MM.1S (cell line): ENCODE measurements at regions not wholly inside any gene's neighbourhood (a gene's known extent, or its start where the extent isn't known, plus 50 kb on each side); places are given as distances from the start of the nearest gene placed in this dataset.

Source experiments
- DNase-seq: peaks from one replicate; pipeline ENCODE4 v3.0.0-alpha.2; 2015
- H2AFZ ChIP-seq: fragments of 300-600 bp; sonication (generic); 2 replicates; pipeline ENCODE4 v1.6.0; 2016; ENCODE audit warnings: antibody characterized with exemption, low read length
- H3F3A ChIP-seq: fragments of 300-600 bp; sonication (generic); 2 replicates; pipeline ENCODE4 v1.6.1; 2016; ENCODE audit warnings: mild to moderate bottlenecking, antibody characterized with exemption, low read length, moderate library complexity, mixed read lengths; ENCODE audit not compliant: insufficient read depth
- H3K27ac ChIP-seq: fragments of 300-600 bp; sonication (generic); 2 replicates; pipeline ENCODE4 v1.5.1; 2016; ENCODE audit warnings: mild to moderate bottlenecking, low read length
- H3K27me3 ChIP-seq: fragments of 300-600 bp; sonication (generic); replicated peaks from 2 replicates; pipeline ENCODE4 v1.6.0; 2016; ENCODE audit warnings: low read length; ENCODE audit not compliant: insufficient read depth
- H3K36me3 ChIP-seq: fragments of 300-600 bp; sonication (generic); replicated peaks from 2 replicates; pipeline ENCODE4 v1.6.1; 2016; ENCODE audit warnings: mild to moderate bottlenecking, low read length, mixed read lengths; ENCODE audit not compliant: insufficient read depth
- H3K4me1 ChIP-seq: fragments of 300-600 bp; sonication (generic); 2 replicates; pipeline ENCODE4 v1.6.1; 2016; ENCODE audit warnings: low read length, mixed read lengths
- H3K4me2 ChIP-seq: fragments of 300-600 bp; sonication (generic); 2 replicates; pipeline ENCODE4 v1.6.0; 2016; ENCODE audit warnings: low read depth, low read length
- H3K4me3 ChIP-seq: fragments of 300-600 bp; sonication (generic); 2 replicates; pipeline ENCODE4 v1.5.1; 2016; ENCODE audit warnings: low read length, mixed read lengths
- H3K79me2 ChIP-seq: fragments of 300-600 bp; sonication (generic); 2 replicates; pipeline ENCODE4 v1.6.1; 2016; ENCODE audit warnings: mixed run types, low read length, mixed read lengths
- H3K9ac ChIP-seq: fragments of 300-600 bp; sonication (generic); 2 replicates; pipeline ENCODE4 v1.6.1; 2016; ENCODE audit warnings: low read length, mixed read lengths
- H3K9me2 ChIP-seq: fragments of 300-600 bp; sonication (generic); replicated peaks from 2 replicates; pipeline ENCODE4 v1.6.1; 2016; ENCODE audit warnings: mild to moderate bottlenecking, low read length, mixed read lengths; ENCODE audit not compliant: insufficient read depth
- H3K9me3 ChIP-seq: fragments of 300-600 bp; sonication (generic); replicated peaks from 2 replicates; pipeline ENCODE4 v1.6.1; 2016; ENCODE audit warnings: mild to moderate bottlenecking, low read length, mixed read lengths; ENCODE audit not compliant: insufficient read depth
- H4K20me1 ChIP-seq: fragments of 300-600 bp; sonication (generic); 2 replicates; pipeline ENCODE4 v1.6.1; 2016; ENCODE audit warnings: mild to moderate bottlenecking, low read length, moderate library complexity, mixed read lengths; ENCODE audit not compliant: insufficient read depth
- EZH2 ChIP-seq: fragments of 300-600 bp; sonication (generic); optimal IDR thresholded peaks from 2 replicates; pipeline ENCODE3; 2017; ENCODE audit warnings: low read depth, mild to moderate bottlenecking, antibody characterized with exemption, low read length, mixed read lengths
- EZH2phosphoT487 ChIP-seq: fragments of 300-600 bp; sonication (generic); IDR thresholded peaks from 2 replicates; pipeline ENCODE4 v1.6.1; 2018; ENCODE audit warnings: antibody characterized with exemption, low read length
- TF ChIP-seq, protein P1 (sequence below): fragments of 300-600 bp; sonication (generic); IDR thresholded peaks from 2 replicates; pipeline ENCODE4 v1.5.1; 2016; ENCODE audit warnings: antibody characterized with exemption, low read length, mixed read lengths

DNA sequence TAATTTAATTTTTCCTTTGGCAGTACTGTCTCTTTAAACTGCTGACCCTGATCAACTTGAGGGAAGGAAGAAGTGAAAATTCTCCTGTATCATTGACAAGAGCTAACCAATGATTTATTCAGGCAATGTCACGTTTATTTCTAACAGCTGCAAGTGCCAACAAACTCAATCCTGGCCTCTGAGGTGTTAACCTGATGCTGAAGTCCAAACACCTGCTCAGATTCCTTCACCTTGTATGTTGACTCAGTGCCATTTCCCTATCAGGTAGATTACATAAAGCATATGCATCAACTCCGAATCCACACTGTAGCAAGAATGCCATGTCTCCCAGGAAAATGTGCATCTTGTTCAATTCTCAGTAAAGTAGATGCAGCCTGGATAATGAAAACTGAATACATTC is 820.0 kb downstream of the XPNPEP1 start:
- no peaks in the 10 kb centered on the region for H3F3A ChIP-seq
- H3K27me3 ChIP-seq: no peaks in the 10 kb centered on the region
- no peak overlapping the region for H3K4me3 ChIP-seq
- H2AFZ ChIP-seq: no peak overlapping the region
- H3K27ac ChIP-seq: no peak overlapping the region
- H4K20me1 ChIP-seq: no peaks in the 10 kb centered on the region
- H3K4me1 ChIP-seq: no peaks in the 10 kb centered on the region
- H3K36me3 ChIP-seq: no peaks in the 10 kb centered on the region
- no peaks in the 10 kb centered on the region for H3K9me3 ChIP-seq
- H3K79me2 ChIP-seq: no peaks in the 10 kb centered on the region
- DNase-seq: no peak
- H3K9ac ChIP-seq: no peak overlapping the region
- H3K4me2 ChIP-seq: no peak overlapping the region
- TF ChIP-seq EZH2: no peak
- no peaks in the 10 kb centered on the region for H3K9me2 ChIP-seq

DNA sequence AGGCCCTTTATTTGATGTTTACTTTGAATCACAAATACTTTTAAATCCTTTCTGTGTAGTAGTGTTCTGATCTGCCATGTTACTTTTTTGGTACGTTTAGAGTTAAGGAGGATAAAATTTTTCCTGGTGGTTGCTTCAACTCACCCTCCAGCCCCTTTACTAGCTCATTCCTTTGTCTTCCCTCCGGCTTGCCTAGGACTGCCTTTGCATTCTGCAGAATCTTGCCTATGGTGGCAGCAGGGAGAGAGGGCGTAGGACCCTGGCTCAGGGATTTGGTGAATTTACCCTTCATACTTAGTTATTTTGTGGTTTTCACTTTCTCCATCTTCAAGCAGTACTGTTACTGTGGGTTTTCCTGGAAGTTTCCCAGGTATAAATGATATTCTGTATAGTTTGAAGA is 833.5 kb downstream of the XPNPEP1 start:
- no peaks in the 10 kb centered on the region for H3K79me2 ChIP-seq
- TF ChIP-seq EZH2: no peak
- TF ChIP-seq EZH2phosphoT487: no peak
- TF ChIP-seq, protein P1, sequence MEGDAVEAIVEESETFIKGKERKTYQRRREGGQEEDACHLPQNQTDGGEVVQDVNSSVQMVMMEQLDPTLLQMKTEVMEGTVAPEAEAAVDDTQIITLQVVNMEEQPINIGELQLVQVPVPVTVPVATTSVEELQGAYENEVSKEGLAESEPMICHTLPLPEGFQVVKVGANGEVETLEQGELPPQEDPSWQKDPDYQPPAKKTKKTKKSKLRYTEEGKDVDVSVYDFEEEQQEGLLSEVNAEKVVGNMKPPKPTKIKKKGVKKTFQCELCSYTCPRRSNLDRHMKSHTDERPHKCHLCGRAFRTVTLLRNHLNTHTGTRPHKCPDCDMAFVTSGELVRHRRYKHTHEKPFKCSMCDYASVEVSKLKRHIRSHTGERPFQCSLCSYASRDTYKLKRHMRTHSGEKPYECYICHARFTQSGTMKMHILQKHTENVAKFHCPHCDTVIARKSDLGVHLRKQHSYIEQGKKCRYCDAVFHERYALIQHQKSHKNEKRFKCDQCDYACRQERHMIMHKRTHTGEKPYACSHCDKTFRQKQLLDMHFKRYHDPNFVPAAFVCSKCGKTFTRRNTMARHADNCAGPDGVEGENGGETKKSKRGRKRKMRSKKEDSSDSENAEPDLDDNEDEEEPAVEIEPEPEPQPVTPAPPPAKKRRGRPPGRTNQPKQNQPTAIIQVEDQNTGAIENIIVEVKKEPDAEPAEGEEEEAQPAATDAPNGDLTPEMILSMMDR: no peak
- no peaks in the 10 kb centered on the region for H3K36me3 ChIP-seq
- no peaks in the 10 kb centered on the region for H3K4me1 ChIP-seq
- no peak overlapping the region for H3K4me3 ChIP-seq
- no peak overlapping the region for H3K9ac ChIP-seq
- DNase-seq: no peak
- no peaks in the 10 kb centered on the region for H4K20me1 ChIP-seq
- H3K9me2 ChIP-seq: no peaks in the 10 kb centered on the region
- H3K27me3 ChIP-seq: no peaks in the 10 kb centered on the region
- no peak overlapping the region for H3K27ac ChIP-seq
- no peaks in the 10 kb centered on the region for H3F3A ChIP-seq
- H2AFZ ChIP-seq: no peak overlapping the region
- H3K9me3 ChIP-seq: no peaks in the 10 kb centered on the region
- H3K4me2 ChIP-seq: no peak overlapping the region

DNA sequence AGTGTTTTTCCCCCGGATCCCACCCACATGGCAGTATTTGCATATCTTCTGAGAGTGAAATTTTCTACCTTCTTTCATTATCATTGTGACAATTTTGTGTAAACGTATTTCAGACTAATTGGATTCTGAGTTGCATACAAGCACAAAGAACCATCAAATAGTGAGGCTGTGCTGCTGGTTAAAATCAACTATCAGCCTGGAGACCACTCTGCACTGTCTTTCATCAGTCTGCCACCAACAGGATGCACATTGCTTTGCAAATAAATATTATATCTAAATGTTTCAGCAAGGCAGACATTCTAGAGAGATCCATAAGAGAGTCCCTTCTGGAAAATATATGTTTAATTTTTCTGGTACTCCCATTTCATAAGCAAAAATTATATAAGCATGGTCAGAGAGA is 851.8 kb downstream of the XPNPEP1 start:
- Histone ChIP-seq H3K9me2 (no peaks in the 10 kb centered on the region), H3K36me3 (no peaks in the 10 kb centered on the region)
- no peak for DNase-seq

DNA sequence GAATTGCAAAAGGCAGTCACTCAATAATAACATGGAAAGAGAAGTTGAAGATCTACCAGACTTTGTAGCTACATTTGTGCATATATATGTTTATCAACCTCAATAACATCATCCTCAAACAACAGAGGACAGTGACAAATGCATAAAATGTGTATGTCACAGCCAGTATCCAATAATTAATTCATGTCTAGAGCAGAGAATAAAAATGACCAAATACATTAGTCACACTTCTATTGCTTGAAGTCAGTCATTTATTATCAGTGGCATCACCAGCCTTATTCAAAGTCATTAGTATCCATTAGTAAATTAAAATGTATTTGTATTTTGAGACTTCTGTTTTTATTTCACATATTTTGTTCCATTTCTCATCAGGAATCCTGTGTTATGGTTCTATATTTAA is 852.8 kb downstream of the XPNPEP1 start:
- no peaks in the 10 kb centered on the region for H3K4me1 ChIP-seq
- no peak overlapping the region for H3K27ac ChIP-seq
- H3K4me2 ChIP-seq: no peak overlapping the region
- no peaks in the 10 kb centered on the region for H3F3A ChIP-seq
- TF ChIP-seq EZH2: no peak
- TF ChIP-seq EZH2phosphoT487: no peak
- TF ChIP-seq, protein P1: no peak
- H3K27me3 ChIP-seq: no peaks in the 10 kb centered on the region
- no peaks in the 10 kb centered on the region for H3K9me3 ChIP-seq
- H3K9me2 ChIP-seq: no peaks in the 10 kb centered on the region
- H3K4me3 ChIP-seq: no peak overlapping the region
- H3K36me3 ChIP-seq: no peaks in the 10 kb centered on the region
- no peak overlapping the region for H3K9ac ChIP-seq
- no peaks in the 10 kb centered on the region for H4K20me1 ChIP-seq
- H3K79me2 ChIP-seq: no peaks in the 10 kb centered on the region
- DNase-seq: no peak
- no peak overlapping the region for H2AFZ ChIP-seq

More for the DNA sequence above, 851.8 kb downstream of the XPNPEP1 start:
- TF ChIP-seq, protein P1: no peak
- no peak for TF ChIP-seq EZH2phosphoT487
- TF ChIP-seq EZH2: no peak
- Histone ChIP-seq H3K9ac (no peak overlapping the region), H3K4me2 (no peak overlapping the region), H3K27me3 (no peaks in the 10 kb centered on the region), H2AFZ (no peak overlapping the region), H3K79me2 (no peaks in the 10 kb centered on the region), H3F3A (no peaks in the 10 kb centered on the region), H3K9me3 (no peaks in the 10 kb centered on the region), H3K27ac (no peak overlapping the region), H4K20me1 (no peaks in the 10 kb centered on the region), H3K4me1 (no peaks in the 10 kb centered on the region), H3K4me3 (no peak overlapping the region)
